GM18873 (cell line): ENCODE measurements at regions not wholly inside any gene's neighbourhood (a gene's known extent, or its start where the extent isn't known, plus 50 kb on each side); places are given as distances from the start of the nearest gene placed in this dataset.
"Not testable (repeated sequence)": the region's sequence is repeated elsewhere in the genome, so short reads cannot be mapped to it uniquely, and the experiment has no call there.

Experiments
- ATAC-seq: cut with Tn5 transposase; IDR thresholded peaks from one replicate; pipeline ENCODE4 v1.9.1; 2021; ENCODE audit warnings: mild to moderate bottlenecking, moderate library complexity, moderate number of reproducible peaks; ENCODE audit not compliant: unreplicated experiment, low FRiP score

- ATAC-seq = no peak
Measured at GRCh38 chr3:104150724-104151123, 1216.0 kb upstream of the ALCAM start.

GRCh38 chr3:104154896-104155295 is 1211.8 kb upstream of the ALCAM start:
- ATAC-seq = no peak

GRCh38 chr3:104165866-104166265 is 1200.8 kb upstream of the ALCAM start:
- ATAC-seq = no peak

- ATAC-seq = no peak
Measured at GRCh38 chr3:104168386-104168785, 1198.3 kb upstream of the ALCAM start.

- no peak for ATAC-seq
Measured at GRCh38 chr3:104175696-104176095, 1191.0 kb upstream of the ALCAM start.

- ATAC-seq = no peak
Measured at GRCh38 chr3:104176706-104177105, 1190.0 kb upstream of the ALCAM start.

GRCh38 chr3:104178680-104179079 is 1188.0 kb upstream of the ALCAM start:
- ATAC-seq = no peak

- ATAC-seq = no peak
Measured at GRCh38 chr3:104180906-104181305, 1185.8 kb upstream of the ALCAM start.

- ATAC-seq = no peak
Measured at GRCh38 chr3:104190681-104191080, 1176.0 kb upstream of the ALCAM start.

GRCh38 chr3:104198131-104198530 is 1168.6 kb upstream of the ALCAM start:
- ATAC-seq = no peak

- no peak for ATAC-seq
Measured at GRCh38 chr3:104206925-104207324, 1159.8 kb upstream of the ALCAM start.

- no peak for ATAC-seq
Measured at GRCh38 chr3:104214277-104214676, 1152.4 kb upstream of the ALCAM start.

GRCh38 chr3:104214937-104215336 is 1151.8 kb upstream of the ALCAM start:
- ATAC-seq = no peak

- ATAC-seq = not testable (repeated sequence)
Measured at GRCh38 chr3:104219046-104219445, 1147.7 kb upstream of the ALCAM start.

GRCh38 chr3:104234442-104235194 is 1132.1 kb upstream of the ALCAM start:
- ATAC-seq = no peak

GRCh38 chr3:104244680-104245220 is 1122.0 kb upstream of the ALCAM start:
- ATAC-seq = no peak

GRCh38 chr3:104245261-104245660 is 1121.4 kb upstream of the ALCAM start:
- no peak for ATAC-seq

GRCh38 chr3:104245981-104246380 is 1120.7 kb upstream of the ALCAM start:
- no peak for ATAC-seq

- ATAC-seq = no peak
Measured at GRCh38 chr3:104257486-104257885, 1109.2 kb upstream of the ALCAM start.

GRCh38 chr3:104263477-104263876 is 1103.2 kb upstream of the ALCAM start:
- no peak for ATAC-seq

- ATAC-seq = not testable (repeated sequence)
Measured at GRCh38 chr3:104266219-104266618, 1100.5 kb upstream of the ALCAM start.

- ATAC-seq = no peak
Measured at GRCh38 chr3:104269771-104270170, 1096.9 kb upstream of the ALCAM start.
